ENCODE measurements at regions not wholly inside any gene's neighbourhood (a gene's known extent, or its start where the extent isn't known, plus 50 kb on each side); places are given as distances from the start of the nearest gene placed in this dataset.

GRCh38 chr15:29344474-29344873 lies 74.9 kb upstream of the NSMCE3 start:
- no peaks in the 10 kb centered on the region for H3K4me1 ChIP-seq (ENCODE audit: low read depth, poor library complexity, severe bottlenecking)
- TF ChIP-seq, protein P1, sequence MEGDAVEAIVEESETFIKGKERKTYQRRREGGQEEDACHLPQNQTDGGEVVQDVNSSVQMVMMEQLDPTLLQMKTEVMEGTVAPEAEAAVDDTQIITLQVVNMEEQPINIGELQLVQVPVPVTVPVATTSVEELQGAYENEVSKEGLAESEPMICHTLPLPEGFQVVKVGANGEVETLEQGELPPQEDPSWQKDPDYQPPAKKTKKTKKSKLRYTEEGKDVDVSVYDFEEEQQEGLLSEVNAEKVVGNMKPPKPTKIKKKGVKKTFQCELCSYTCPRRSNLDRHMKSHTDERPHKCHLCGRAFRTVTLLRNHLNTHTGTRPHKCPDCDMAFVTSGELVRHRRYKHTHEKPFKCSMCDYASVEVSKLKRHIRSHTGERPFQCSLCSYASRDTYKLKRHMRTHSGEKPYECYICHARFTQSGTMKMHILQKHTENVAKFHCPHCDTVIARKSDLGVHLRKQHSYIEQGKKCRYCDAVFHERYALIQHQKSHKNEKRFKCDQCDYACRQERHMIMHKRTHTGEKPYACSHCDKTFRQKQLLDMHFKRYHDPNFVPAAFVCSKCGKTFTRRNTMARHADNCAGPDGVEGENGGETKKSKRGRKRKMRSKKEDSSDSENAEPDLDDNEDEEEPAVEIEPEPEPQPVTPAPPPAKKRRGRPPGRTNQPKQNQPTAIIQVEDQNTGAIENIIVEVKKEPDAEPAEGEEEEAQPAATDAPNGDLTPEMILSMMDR (conservative IDR thresholded peaks at IDR 0.05; ENCODE audit: low read depth, low read length) = no peak
- no peak overlapping the region for H3K9ac ChIP-seq
- H3K36me3 ChIP-seq (ENCODE audit: insufficient read depth) = no peaks in the 10 kb centered on the region
- H3K27ac ChIP-seq = no peak overlapping the region
- H3K27me3 ChIP-seq (ENCODE audit: insufficient read depth, low read depth) = no peaks in the 10 kb centered on the region
- no peaks in the 10 kb centered on the region for H4K20me1 ChIP-seq (ENCODE audit: insufficient read depth)
- no peak overlapping the region for H2AFZ ChIP-seq (ENCODE audit: low read depth)
- no peaks in the 10 kb centered on the region for H3K79me2 ChIP-seq (ENCODE audit: insufficient read depth, low read depth)
- no peak overlapping the region for H3K4me3 ChIP-seq (IDR thresholded peaks at IDR 0.05; ENCODE audit: insufficient read depth, low read depth, low read length)
- no peak overlapping the region for H3K4me2 ChIP-seq

- no peaks in the 10 kb centered on the region for H3K36me3 ChIP-seq (ENCODE audit: insufficient read depth)
- no peaks in the 10 kb centered on the region for H3K79me2 ChIP-seq (ENCODE audit: insufficient read depth, low read depth)
- H2AFZ ChIP-seq (ENCODE audit: low read depth) = no peak overlapping the region
- no peak overlapping the region for H3K4me2 ChIP-seq
- no peak overlapping the region for H3K4me3 ChIP-seq (IDR thresholded peaks at IDR 0.05; ENCODE audit: insufficient read depth, low read depth, low read length)
- TF ChIP-seq, protein P1 (conservative IDR thresholded peaks at IDR 0.05; ENCODE audit: low read depth, low read length) = no peak
- no peaks in the 10 kb centered on the region for H4K20me1 ChIP-seq (ENCODE audit: insufficient read depth)
- no peaks in the 10 kb centered on the region for H3K4me1 ChIP-seq (ENCODE audit: low read depth, poor library complexity, severe bottlenecking)
- no peak overlapping the region for H3K27ac ChIP-seq
- no peak overlapping the region for H3K9ac ChIP-seq
- no peaks in the 10 kb centered on the region for H3K27me3 ChIP-seq (ENCODE audit: insufficient read depth, low read depth)
Measured at GRCh38 chr15:29343229-29343628, 73.6 kb upstream of the NSMCE3 start.

- TF ChIP-seq, protein P1 (conservative IDR thresholded peaks at IDR 0.05; ENCODE audit: low read depth, low read length) = no peak
Measured at GRCh38 chr15:29342201-29342600, 72.6 kb upstream of the NSMCE3 start.

GRCh38 chr15:29337156-29337959 lies 67.7 kb upstream of the NSMCE3 start:
- no peak overlapping the region for H3K27ac ChIP-seq
- H3K4me2 ChIP-seq = no peak overlapping the region
- H3K79me2 ChIP-seq (ENCODE audit: insufficient read depth, low read depth) = no peaks in the 10 kb centered on the region
- TF ChIP-seq, protein P1 (conservative IDR thresholded peaks at IDR 0.05; ENCODE audit: low read depth, low read length) = no peak
- no peaks in the 10 kb centered on the region for H3K4me1 ChIP-seq (ENCODE audit: low read depth, poor library complexity, severe bottlenecking)
- H3K27me3 ChIP-seq (ENCODE audit: insufficient read depth, low read depth) = no peaks in the 10 kb centered on the region
- no peak overlapping the region for H3K4me3 ChIP-seq (IDR thresholded peaks at IDR 0.05; ENCODE audit: insufficient read depth, low read depth, low read length)
- H2AFZ ChIP-seq (ENCODE audit: low read depth) = no peak overlapping the region
- H3K36me3 ChIP-seq (ENCODE audit: insufficient read depth) = no peaks in the 10 kb centered on the region
- no peaks in the 10 kb centered on the region for H4K20me1 ChIP-seq (ENCODE audit: insufficient read depth)
- no peak overlapping the region for H3K9ac ChIP-seq

More at GRCh38 chr15:29342201-29342600, 72.6 kb upstream of the NSMCE3 start:
- no peaks in the 10 kb centered on the region for H3K36me3 ChIP-seq (ENCODE audit: insufficient read depth)
- H3K9ac ChIP-seq = no peak overlapping the region
- no peaks in the 10 kb centered on the region for H4K20me1 ChIP-seq (ENCODE audit: insufficient read depth)
- no peak overlapping the region for H3K4me2 ChIP-seq
- no peak overlapping the region for H3K27ac ChIP-seq
- H3K79me2 ChIP-seq (ENCODE audit: insufficient read depth, low read depth) = no peaks in the 10 kb centered on the region
- H3K4me1 ChIP-seq (ENCODE audit: low read depth, poor library complexity, severe bottlenecking) = no peaks in the 10 kb centered on the region
- H3K4me3 ChIP-seq (IDR thresholded peaks at IDR 0.05; ENCODE audit: insufficient read depth, low read depth, low read length) = no peak overlapping the region
- H2AFZ ChIP-seq (ENCODE audit: low read depth) = no peak overlapping the region
- H3K27me3 ChIP-seq (ENCODE audit: insufficient read depth, low read depth) = no peaks in the 10 kb centered on the region

Measured in KMS-11 (cell line).